Suprapubic skin (tissue), 3 donors: ENCODE measurements at regions not wholly inside any gene's neighbourhood (a gene's known extent, or its start where the extent isn't known, plus 50 kb on each side); places are given as distances from the start of the nearest gene placed in this dataset.
"Not testable (repeated sequence)": the region's sequence is repeated elsewhere in the genome, so short reads cannot be mapped to it uniquely, and the experiment has no call there.

Experiments
- EP300 ChIP-seq: sonication (generic); formaldehyde crosslinking; IDR thresholded peaks from one replicate; pipeline ENCODE4 v1.6.1; 2017; ENCODE audit warnings: antibody characterized with exemption
- POLR2A ChIP-seq, 2 donors: fragments of 450-650 bp; IDR thresholded peaks; one replicate each; pipeline ENCODE4 v1.6.1; 2017; ENCODE audit warnings: antibody characterized with exemption in 2 of 2, mild to moderate bottlenecking in 2 of 2, moderate library complexity in 2 of 2
- TF ChIP-seq, protein P1 (sequence below), 2 donors: fragments of 200-600 bp in 1 of 2; fragments of 450-650 bp in 1 of 2; sonication (generic) in 1 of 2; IDR thresholded peaks; one replicate each; pipeline ENCODE4 v1.5.1; 2016 to 2019; ENCODE audit warnings: antibody characterized with exemption in 2 of 2, mild to moderate bottlenecking in 1 of 2, moderate library complexity in 1 of 2

DNA sequence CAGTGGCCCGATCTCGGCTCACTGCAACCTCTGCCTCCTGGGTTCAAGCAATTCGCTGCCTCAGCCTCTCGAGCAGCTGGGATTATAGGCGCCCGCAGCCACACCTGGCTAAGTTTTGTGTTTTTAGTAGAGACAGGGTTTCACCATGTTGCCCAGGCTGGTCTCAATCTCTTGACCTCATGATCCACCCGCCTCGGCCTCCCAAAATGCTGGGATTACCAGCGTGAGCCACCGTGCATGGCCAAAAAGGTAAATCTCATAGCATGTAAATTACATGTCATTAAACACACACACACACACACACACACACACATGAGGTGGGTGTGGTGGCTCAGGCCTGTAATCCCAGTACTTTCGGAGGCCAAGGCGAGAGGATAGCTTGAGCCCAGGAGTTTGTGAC is 53.7 kb upstream of the SEPTIN5 start:
- TF ChIP-seq EP300; POLR2A (IDR thresholded peaks at IDR 0.05): not testable (repeated sequence)
- TF ChIP-seq, protein P1, sequence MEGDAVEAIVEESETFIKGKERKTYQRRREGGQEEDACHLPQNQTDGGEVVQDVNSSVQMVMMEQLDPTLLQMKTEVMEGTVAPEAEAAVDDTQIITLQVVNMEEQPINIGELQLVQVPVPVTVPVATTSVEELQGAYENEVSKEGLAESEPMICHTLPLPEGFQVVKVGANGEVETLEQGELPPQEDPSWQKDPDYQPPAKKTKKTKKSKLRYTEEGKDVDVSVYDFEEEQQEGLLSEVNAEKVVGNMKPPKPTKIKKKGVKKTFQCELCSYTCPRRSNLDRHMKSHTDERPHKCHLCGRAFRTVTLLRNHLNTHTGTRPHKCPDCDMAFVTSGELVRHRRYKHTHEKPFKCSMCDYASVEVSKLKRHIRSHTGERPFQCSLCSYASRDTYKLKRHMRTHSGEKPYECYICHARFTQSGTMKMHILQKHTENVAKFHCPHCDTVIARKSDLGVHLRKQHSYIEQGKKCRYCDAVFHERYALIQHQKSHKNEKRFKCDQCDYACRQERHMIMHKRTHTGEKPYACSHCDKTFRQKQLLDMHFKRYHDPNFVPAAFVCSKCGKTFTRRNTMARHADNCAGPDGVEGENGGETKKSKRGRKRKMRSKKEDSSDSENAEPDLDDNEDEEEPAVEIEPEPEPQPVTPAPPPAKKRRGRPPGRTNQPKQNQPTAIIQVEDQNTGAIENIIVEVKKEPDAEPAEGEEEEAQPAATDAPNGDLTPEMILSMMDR (IDR thresholded peaks at IDR 0.05) = not testable (repeated sequence)
